ENCODE measurements at regions not wholly inside any gene's neighbourhood (a gene's known extent, or its start where the extent isn't known, plus 50 kb on each side); places are given as distances from the start of the nearest gene placed in this dataset.

GRCh38 chr16:13634959-13635358, 285.0 kb upstream of the ERCC4 start:
- no peaks in the 10 kb centered on the region for H3K9me3 ChIP-seq (ENCODE audit: control insufficient read depth in 2 of 2, low read length in 2 of 2)
- H3K9ac ChIP-seq (ENCODE audit: low read length in 2 of 2), result no peak overlapping the region
- H3K36me3 ChIP-seq (ENCODE audit: control insufficient read depth in 2 of 2, insufficient read depth in 2 of 2, low read length in 2 of 2), result no peaks in the 10 kb centered on the region
- H3K27ac ChIP-seq (ENCODE audit: low read length), result no peak overlapping the region
- no peak overlapping the region for H3K4me3 ChIP-seq (ENCODE audit: low read length in 2 of 2)
- H3K27me3 ChIP-seq (ENCODE audit: control insufficient read depth in 1 of 2, insufficient read depth in 2 of 2, low read length in 2 of 2), result no peaks in the 10 kb centered on the region
- H3K4me1 ChIP-seq (ENCODE audit: control insufficient read depth, insufficient read depth, low read length), result no peaks in the 10 kb centered on the region

DNA sequence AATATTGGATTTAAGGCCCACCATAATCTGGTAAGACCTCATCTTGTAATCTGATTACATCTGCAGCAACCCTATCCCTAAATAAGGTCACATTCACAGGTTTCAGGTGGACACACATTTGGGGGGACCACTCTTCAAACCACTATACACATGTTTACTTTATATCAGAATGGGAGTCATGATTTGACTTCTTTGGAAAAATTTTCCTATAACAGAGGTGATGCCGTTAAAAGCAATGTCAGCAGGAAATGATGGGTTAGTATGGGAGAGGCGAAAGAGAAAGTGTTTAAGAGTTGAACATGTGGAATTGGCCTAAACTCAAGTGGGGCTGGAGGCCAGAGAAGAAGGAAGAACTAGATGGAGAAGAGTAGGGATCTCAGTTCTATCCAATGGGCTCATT, 281.7 kb upstream of the ERCC4 start:
- no peaks in the 10 kb centered on the region for H3K36me3 ChIP-seq (ENCODE audit: control insufficient read depth in 2 of 2, insufficient read depth in 2 of 2, low read length in 2 of 2)
- H3K27me3 ChIP-seq (ENCODE audit: control insufficient read depth in 1 of 2, insufficient read depth in 2 of 2, low read length in 2 of 2), result peaks cover 0 to 2% of the 10 kb centered on the region in 2 donors
- no peak overlapping the region for H3K4me3 ChIP-seq (ENCODE audit: low read length in 2 of 2)
- H3K27ac ChIP-seq (ENCODE audit: low read length), result no peak overlapping the region
- no peaks in the 10 kb centered on the region for H3K4me1 ChIP-seq (ENCODE audit: control insufficient read depth, insufficient read depth, low read length)
- peaks cover 0 to 2% of the 10 kb centered on the region in 2 donors for H3K9me3 ChIP-seq (ENCODE audit: control insufficient read depth in 2 of 2, low read length in 2 of 2)
- no peak overlapping the region for H3K9ac ChIP-seq (ENCODE audit: low read length in 2 of 2)

GRCh38 chr16:13643412-13643811, 276.5 kb upstream of the ERCC4 start:
- Histone ChIP-seq H3K4me3 (ENCODE audit: low read length in 2 of 2) (no peak overlapping the region), H3K27me3 (ENCODE audit: control insufficient read depth in 1 of 2, insufficient read depth in 2 of 2, low read length in 2 of 2) (peaks cover 0 to 2% of the 10 kb centered on the region in 2 donors), H3K4me1 (ENCODE audit: control insufficient read depth, insufficient read depth, low read length) (no peaks in the 10 kb centered on the region), H3K27ac (ENCODE audit: low read length) (no peak overlapping the region), H3K9me3 (ENCODE audit: control insufficient read depth in 2 of 2, low read length in 2 of 2) (peaks cover 0 to 2% of the 10 kb centered on the region in 2 donors), H3K36me3 (ENCODE audit: control insufficient read depth in 2 of 2, insufficient read depth in 2 of 2, low read length in 2 of 2) (no peaks in the 10 kb centered on the region), H3K9ac (ENCODE audit: low read length in 2 of 2) (no peak overlapping the region)

DNA sequence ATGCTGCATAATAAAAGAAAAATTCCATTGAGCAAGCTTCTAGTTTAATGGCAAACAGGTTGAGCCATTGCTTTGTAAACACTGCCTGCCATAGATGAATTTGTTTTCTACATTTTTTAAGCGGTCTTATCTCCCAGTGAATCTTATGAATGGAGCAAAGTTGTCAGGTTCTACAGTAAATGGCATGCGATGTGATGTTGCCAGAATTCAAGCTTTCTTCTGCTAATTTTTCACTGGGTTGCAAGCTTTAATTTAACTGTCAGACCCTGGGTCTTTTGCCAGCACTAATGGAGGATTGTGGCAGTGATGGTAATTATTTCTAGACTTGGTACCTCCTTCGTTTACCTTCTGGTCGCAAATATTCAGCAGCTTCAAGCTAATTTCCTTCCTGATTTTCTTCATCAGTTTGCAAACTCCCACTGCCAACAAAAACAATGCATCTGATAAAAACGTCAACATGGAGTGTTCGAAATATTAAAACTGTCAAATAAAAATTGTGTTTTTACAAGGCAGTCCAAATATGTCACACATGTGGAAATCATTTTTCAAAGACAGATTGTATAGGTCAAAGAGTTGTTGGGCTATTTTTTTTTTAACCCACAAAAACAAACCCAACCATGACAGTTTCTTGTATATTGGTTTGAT, 274.2 kb upstream of the ERCC4 start:
- H3K27ac ChIP-seq (ENCODE audit: low read length), result no peak overlapping the region
- no peaks in the 10 kb centered on the region for H3K36me3 ChIP-seq (ENCODE audit: control insufficient read depth in 2 of 2, insufficient read depth in 2 of 2, low read length in 2 of 2)
- peaks cover 0 to 2% of the 10 kb centered on the region in 2 donors for H3K9me3 ChIP-seq (ENCODE audit: control insufficient read depth in 2 of 2, low read length in 2 of 2)
- peaks cover 0 to 2% of the 10 kb centered on the region in 2 donors for H3K27me3 ChIP-seq (ENCODE audit: control insufficient read depth in 1 of 2, insufficient read depth in 2 of 2, low read length in 2 of 2)
- H3K4me3 ChIP-seq (ENCODE audit: low read length in 2 of 2), result no peak overlapping the region
- no peaks in the 10 kb centered on the region for H3K4me1 ChIP-seq (ENCODE audit: control insufficient read depth, insufficient read depth, low read length)
- H3K9ac ChIP-seq (ENCODE audit: low read length in 2 of 2), result no peak overlapping the region

GRCh38 chr16:13660807-13661206, 259.1 kb upstream of the ERCC4 start:
- H3K36me3 ChIP-seq (ENCODE audit: control insufficient read depth in 2 of 2, insufficient read depth in 2 of 2, low read length in 2 of 2), result no peaks in the 10 kb centered on the region
- H3K9ac ChIP-seq (ENCODE audit: low read length in 2 of 2), result no peak overlapping the region
- no peak overlapping the region for H3K4me3 ChIP-seq (ENCODE audit: low read length in 2 of 2)
- no peaks in the 10 kb centered on the region for H3K4me1 ChIP-seq (ENCODE audit: control insufficient read depth, insufficient read depth, low read length)
- H3K27me3 ChIP-seq (ENCODE audit: control insufficient read depth in 1 of 2, insufficient read depth in 2 of 2, low read length in 2 of 2), result no peaks in the 10 kb centered on the region
- no peaks in the 10 kb centered on the region for H3K9me3 ChIP-seq (ENCODE audit: control insufficient read depth in 2 of 2, low read length in 2 of 2)
- H3K27ac ChIP-seq (ENCODE audit: low read length), result no peak overlapping the region

GRCh38 chr16:13665876-13666275, 254.1 kb upstream of the ERCC4 start:
- no peaks in the 10 kb centered on the region for H3K36me3 ChIP-seq (ENCODE audit: control insufficient read depth in 2 of 2, insufficient read depth in 2 of 2, low read length in 2 of 2)
- no peak overlapping the region for H3K9ac ChIP-seq (ENCODE audit: low read length in 2 of 2)
- no peaks in the 10 kb centered on the region for H3K27me3 ChIP-seq (ENCODE audit: control insufficient read depth in 1 of 2, insufficient read depth in 2 of 2, low read length in 2 of 2)
- H3K27ac ChIP-seq (ENCODE audit: low read length), result no peak overlapping the region
- H3K4me1 ChIP-seq (ENCODE audit: control insufficient read depth, insufficient read depth, low read length), result no peaks in the 10 kb centered on the region
- H3K4me3 ChIP-seq (ENCODE audit: low read length in 2 of 2), result no peak overlapping the region
- no peaks in the 10 kb centered on the region for H3K9me3 ChIP-seq (ENCODE audit: control insufficient read depth in 2 of 2, low read length in 2 of 2)

DNA sequence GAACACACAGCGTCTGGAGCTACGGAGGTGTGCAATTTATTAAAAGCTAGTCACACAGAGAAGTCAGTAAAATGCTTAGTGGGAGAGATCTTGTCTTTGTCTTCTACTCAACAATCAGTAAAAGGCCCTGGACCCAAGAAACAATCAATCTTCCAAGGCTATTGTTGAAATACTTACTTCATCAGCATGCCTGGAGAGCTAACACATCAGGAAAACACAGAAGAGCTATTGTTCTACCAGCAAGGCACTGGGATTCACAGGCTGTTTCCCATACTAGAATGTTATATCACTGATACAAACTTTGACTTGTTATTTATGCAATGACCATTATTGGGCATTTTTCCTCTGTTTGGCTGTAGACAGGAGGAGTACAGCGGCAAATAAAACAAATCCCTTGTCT, 247.8 kb upstream of the ERCC4 start:
- H3K4me3 ChIP-seq (ENCODE audit: low read length in 2 of 2), result no peak overlapping the region
- no peaks in the 10 kb centered on the region for H3K27me3 ChIP-seq (ENCODE audit: control insufficient read depth in 1 of 2, insufficient read depth in 2 of 2, low read length in 2 of 2)
- H3K27ac ChIP-seq (ENCODE audit: low read length), result no peak overlapping the region
- no peaks in the 10 kb centered on the region for H3K4me1 ChIP-seq (ENCODE audit: control insufficient read depth, insufficient read depth, low read length)
- no peaks in the 10 kb centered on the region for H3K36me3 ChIP-seq (ENCODE audit: control insufficient read depth in 2 of 2, insufficient read depth in 2 of 2, low read length in 2 of 2)
- no peak overlapping the region for H3K9ac ChIP-seq (ENCODE audit: low read length in 2 of 2)
- peaks cover 0 to 2% of the 10 kb centered on the region in 2 donors for H3K9me3 ChIP-seq (ENCODE audit: control insufficient read depth in 2 of 2, low read length in 2 of 2)

GRCh38 chr16:13680021-13680889, 239.7 kb upstream of the ERCC4 start:
- H3K27ac ChIP-seq (ENCODE audit: low read length), result no peak overlapping the region
- peaks cover 0 to 3% of the 10 kb centered on the region in 2 donors for H3K27me3 ChIP-seq (ENCODE audit: control insufficient read depth in 1 of 2, insufficient read depth in 2 of 2, low read length in 2 of 2)

GRCh38 chr16:13684819-13685563, 235.0 kb upstream of the ERCC4 start:
- Histone ChIP-seq H3K27me3 (ENCODE audit: control insufficient read depth in 1 of 2, insufficient read depth in 2 of 2, low read length in 2 of 2) (peaks cover 0 to 7% of the 10 kb centered on the region in 2 donors), H3K4me3 (ENCODE audit: low read length in 2 of 2) (no peak overlapping the region), H3K27ac (ENCODE audit: low read length) (no peak overlapping the region), H3K9me3 (ENCODE audit: control insufficient read depth in 2 of 2, low read length in 2 of 2) (no peaks in the 10 kb centered on the region), H3K9ac (ENCODE audit: low read length in 2 of 2) (no peak overlapping the region), H3K36me3 (ENCODE audit: control insufficient read depth in 2 of 2, insufficient read depth in 2 of 2, low read length in 2 of 2) (no peaks in the 10 kb centered on the region), H3K4me1 (ENCODE audit: control insufficient read depth, insufficient read depth, low read length) (no peaks in the 10 kb centered on the region)

More at GRCh38 chr16:13680021-13680889, 239.7 kb upstream of the ERCC4 start:
- Histone ChIP-seq H3K9me3 (ENCODE audit: control insufficient read depth in 2 of 2, low read length in 2 of 2) (no peaks in the 10 kb centered on the region), H3K4me1 (ENCODE audit: control insufficient read depth, insufficient read depth, low read length) (no peaks in the 10 kb centered on the region), H3K4me3 (ENCODE audit: low read length in 2 of 2) (no peak overlapping the region), H3K9ac (ENCODE audit: low read length in 2 of 2) (no peak overlapping the region), H3K36me3 (ENCODE audit: control insufficient read depth in 2 of 2, insufficient read depth in 2 of 2, low read length in 2 of 2) (no peaks in the 10 kb centered on the region)

DNA sequence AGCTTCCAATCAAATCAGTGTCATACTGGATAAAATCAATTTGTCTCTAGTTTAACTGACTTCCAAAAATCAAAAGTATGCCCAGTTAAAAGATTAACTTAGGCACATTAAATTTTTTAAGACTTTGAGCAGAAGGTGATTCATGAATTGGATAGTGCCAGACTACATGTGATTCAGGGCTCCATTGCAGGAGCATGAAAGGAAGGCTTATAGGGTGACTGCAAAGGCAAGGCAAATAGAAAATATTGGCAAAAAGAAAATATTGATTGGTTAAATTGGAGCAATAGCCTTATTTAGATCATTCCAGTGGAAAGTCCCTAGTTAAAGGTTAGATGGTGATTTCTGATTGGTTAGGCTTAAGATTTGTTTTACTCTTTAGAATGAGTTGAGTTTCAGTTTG, 223.9 kb upstream of the ERCC4 start:
- Histone ChIP-seq H3K4me1 (ENCODE audit: control insufficient read depth, insufficient read depth, low read length) (no peaks in the 10 kb centered on the region), H3K27me3 (ENCODE audit: control insufficient read depth in 1 of 2, insufficient read depth in 2 of 2, low read length in 2 of 2) (no peaks in the 10 kb centered on the region), H3K27ac (ENCODE audit: low read length) (no peak overlapping the region), H3K9me3 (ENCODE audit: control insufficient read depth in 2 of 2, low read length in 2 of 2) (peaks cover 3 to 5% of the 10 kb centered on the region in 2 donors), H3K36me3 (ENCODE audit: control insufficient read depth in 2 of 2, insufficient read depth in 2 of 2, low read length in 2 of 2) (no peaks in the 10 kb centered on the region), H3K4me3 (ENCODE audit: low read length in 2 of 2) (no peak overlapping the region), H3K9ac (ENCODE audit: low read length in 2 of 2) (no peak overlapping the region)

Data from stomach smooth muscle (tissue), 2 donors.